DMS114 treated with DMSO at 0.1 percent for 48 hours (cell line): ENCODE measurements at regions not wholly inside any gene's neighbourhood (a gene's known extent, or its start where the extent isn't known, plus 50 kb on each side); places are given as distances from the start of the nearest gene placed in this dataset.
"Not testable (repeated sequence)": the region's sequence is repeated elsewhere in the genome, so short reads cannot be mapped to it uniquely, and the experiment has no call there.

Experiments
- DNase-seq: peaks from one replicate; lab custom pipeline; 2025; ENCODE audit not compliant: unreplicated experiment; lab: John Stamatoyannopoulos, UW

- DNase-seq = no peak
Observed at GRCh38 chr6:141513830-141514229, 618.9 kb upstream of the GJE1 start.

GRCh38 chr6:141510803-141511202 is 621.9 kb upstream of the GJE1 start:
- no peak for DNase-seq

DNA sequence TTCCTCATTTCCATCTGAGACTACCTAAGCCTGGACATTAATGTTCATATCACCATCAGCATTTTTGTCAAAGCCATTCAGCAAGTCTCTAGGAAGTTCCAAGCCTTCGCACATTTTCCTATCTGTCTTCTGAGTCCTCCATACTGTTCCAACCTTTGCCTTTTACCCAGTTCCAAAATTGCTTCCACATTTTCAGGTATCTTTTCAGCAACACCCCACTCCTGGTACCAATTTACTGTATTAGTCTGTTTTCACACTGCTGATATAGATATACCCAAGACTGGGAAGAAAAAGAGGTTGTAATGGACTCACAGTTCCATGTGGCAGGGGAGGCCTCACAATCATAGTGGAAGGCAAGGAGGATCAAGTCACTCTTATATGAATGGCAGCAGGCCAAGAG is 626.7 kb upstream of the GJE1 start:
- not testable (repeated sequence) for DNase-seq

DNA sequence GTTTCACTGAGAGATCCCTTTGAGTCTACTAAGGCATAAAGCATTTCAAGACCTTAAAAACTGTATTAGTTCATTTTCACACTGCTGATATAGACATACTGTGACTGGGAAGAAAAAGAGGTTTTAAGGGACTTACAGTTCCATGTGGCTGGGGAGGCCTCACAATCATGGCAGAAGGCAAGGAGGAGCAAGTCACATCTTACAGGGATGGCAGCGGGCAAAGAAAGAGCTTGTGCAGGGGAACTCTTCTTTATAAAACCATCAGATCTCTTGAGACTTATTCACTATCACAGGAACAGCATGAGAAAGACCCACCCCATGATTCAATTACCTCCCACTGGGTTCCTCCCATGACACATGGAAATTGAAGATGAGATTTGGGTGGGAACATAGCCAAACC is 628.4 kb upstream of the GJE1 start:
- not testable (repeated sequence) for DNase-seq

- no peak for DNase-seq
Observed at GRCh38 chr6:141501616-141502015, 631.1 kb upstream of the GJE1 start.

GRCh38 chr6:141498977-141499376 is 633.7 kb upstream of the GJE1 start:
- DNase-seq = no peak

GRCh38 chr6:141492521-141493284 is 640.0 kb upstream of the GJE1 start:
- DNase-seq = no peak

- DNase-seq = no peak
Observed at GRCh38 chr6:141491684-141492083, 641.0 kb upstream of the GJE1 start.

DNA sequence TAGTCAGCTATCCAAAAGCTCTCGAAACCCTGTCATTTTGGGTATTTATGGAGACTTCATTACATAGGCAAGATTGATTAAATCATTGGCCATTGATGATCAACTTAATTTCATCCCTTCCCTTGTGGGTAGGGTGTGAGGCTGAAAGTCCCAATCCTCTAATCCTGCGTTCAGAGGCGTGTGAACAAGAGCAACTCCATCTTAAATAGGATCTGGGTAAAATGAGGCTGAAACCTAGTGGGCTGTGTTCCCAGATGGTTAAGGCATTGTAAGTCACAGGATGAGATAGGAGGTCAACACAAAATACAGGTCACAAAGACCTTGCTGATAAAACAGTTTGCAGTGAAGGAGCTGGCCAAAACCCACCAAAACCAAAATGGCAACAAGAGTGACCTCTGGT is 641.7 kb upstream of the GJE1 start:
- no peak for DNase-seq

DNA sequence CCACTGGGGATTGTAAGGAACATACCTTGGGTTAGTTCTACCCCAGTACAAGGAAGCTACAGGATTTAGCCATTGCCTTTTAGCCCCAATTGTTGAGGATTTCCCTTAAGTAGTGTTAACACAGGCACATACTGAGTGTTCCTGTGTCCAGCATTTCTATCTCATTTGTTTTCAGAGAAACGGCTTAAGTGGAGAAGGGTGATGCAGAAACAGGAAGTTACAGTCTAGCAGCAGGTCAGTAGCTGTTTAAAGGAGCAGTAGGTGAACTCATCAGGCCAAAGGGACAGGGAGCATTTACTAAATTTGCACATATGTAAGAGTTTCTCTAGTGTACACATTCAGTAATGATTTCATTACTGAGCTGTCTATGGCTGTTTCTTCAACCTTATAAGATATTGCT is 644.2 kb upstream of the GJE1 start:
- DNase-seq = no peak

DNA sequence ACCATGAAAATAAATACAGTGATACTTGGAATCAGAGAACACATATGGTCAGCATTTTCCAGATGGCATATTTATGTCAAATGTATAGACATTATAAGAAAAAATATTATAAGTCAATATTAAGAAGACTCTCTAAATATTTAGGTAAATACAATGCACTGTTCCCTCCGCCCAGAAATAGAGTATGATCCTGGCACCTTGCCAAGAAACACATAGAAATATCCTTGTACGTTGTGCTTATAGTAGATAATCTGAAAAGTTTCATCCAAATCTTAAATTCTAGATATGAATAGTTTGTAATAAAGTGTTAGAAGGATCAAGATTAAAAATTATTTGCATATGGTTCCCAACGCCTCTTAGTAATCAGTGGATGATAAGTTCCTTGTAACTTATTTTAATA is 645.8 kb upstream of the GJE1 start:
- DNase-seq = no peak

DNA sequence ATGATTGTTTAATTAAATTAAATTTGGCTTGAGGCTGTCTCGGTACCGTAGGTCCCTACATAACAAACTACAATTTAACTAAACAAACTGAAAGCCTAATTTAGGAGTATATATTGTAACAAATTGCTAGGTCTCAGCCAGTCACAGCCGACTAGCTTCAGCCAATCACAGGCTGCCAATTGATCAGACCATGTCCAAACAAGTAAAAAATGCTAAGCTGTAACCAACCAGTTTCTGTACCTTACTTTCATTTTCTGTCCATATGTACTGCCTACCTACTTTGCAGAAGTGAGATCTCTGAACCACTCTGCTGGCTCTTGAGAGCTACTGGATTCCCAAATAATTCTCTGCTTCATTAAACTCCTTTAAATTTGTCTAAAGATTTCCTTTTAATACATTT is 648.0 kb upstream of the GJE1 start:
- DNase-seq = peak; percentile 65

DNA sequence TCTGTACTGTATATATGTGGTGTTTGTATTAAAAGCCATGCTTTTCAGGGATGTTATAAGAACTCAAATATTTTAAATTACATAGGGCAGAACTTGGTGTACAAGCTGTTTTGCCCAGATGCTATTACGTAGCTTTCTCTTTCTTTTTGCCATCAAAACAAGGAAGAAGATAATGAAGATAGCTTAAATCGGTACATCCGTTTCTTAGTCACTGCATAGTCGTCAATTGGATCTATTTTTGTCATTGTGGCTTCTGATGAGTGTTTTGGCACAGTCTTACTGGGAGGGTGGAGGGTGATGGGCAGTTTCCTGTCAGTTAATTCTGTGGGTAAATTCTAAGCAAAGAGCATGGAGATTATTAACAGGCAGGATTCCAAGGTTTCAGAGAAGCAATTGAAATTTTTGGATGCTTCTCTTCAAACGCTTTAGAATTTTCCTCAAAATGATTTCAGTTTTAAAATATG is 649.1 kb upstream of the GJE1 start:
- DNase-seq = peak; percentile 80

DNA sequence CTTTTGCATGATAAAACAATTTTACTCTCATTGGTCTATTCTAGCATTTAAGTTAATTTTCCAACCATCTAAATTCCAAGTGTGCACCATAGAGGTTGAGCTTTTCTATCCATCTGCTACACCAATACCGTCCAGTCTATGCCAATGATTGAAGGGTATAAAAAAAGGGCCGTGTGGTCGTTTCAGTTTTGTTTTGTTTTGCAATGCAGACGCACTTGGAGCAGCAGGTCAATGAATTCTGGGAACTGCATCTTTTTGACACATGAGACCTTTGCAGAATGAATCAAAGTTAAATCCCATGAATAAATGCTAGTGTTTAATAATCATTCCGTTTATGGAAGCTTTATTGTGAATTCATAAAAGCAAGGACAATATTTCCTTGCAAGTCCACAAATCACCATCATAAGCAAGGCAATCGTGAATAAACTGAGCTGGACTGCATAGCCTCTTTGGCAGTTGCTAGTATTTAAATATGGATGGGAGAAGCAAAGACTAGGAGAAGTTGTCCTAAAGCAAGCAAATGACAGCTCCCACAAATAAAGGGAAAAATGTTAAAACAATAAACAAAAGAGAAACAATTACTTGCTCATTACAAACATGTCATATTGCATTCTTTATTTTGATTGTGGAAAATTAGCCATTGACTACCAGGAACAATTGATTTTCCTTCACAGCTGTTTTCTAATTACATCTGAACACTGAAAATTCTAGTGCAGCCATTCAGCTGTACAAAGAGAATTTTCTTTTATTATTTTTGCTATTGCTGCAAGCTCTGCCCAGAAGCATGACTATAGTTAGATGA is 649.7 kb upstream of the GJE1 start:
- peak; percentile 89 for DNase-seq

DNA sequence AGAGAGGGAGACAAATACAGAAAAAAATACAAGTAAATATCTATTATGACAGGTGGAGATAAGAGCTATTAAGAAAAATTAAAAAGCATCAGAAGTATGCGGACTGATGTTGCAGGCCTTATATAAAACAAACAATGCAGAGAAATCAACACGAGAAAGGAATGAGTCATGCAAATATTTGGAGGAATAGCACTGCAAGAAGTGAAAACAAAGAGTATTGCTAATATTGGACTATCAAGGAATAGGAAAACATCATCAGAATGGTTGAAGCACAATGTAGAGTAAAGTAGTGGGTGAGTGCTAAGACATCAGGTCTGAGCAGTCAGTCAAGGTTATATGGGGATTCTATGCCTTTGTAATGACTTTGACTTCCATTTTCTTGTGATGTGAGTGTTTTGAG is 657.5 kb upstream of the GJE1 start:
- DNase-seq = no peak

- DNase-seq = no peak
Observed at GRCh38 chr6:141472162-141472928, 660.4 kb upstream of the GJE1 start.

GRCh38 chr6:141470810-141471209 is 661.9 kb upstream of the GJE1 start:
- DNase-seq = no peak

GRCh38 chr6:141467881-141468280 is 664.8 kb upstream of the GJE1 start:
- DNase-seq = no peak

GRCh38 chr6:141467041-141467440 is 665.7 kb upstream of the GJE1 start:
- DNase-seq = no peak

GRCh38 chr6:141464896-141465295 is 667.8 kb upstream of the GJE1 start:
- no peak for DNase-seq

DNA sequence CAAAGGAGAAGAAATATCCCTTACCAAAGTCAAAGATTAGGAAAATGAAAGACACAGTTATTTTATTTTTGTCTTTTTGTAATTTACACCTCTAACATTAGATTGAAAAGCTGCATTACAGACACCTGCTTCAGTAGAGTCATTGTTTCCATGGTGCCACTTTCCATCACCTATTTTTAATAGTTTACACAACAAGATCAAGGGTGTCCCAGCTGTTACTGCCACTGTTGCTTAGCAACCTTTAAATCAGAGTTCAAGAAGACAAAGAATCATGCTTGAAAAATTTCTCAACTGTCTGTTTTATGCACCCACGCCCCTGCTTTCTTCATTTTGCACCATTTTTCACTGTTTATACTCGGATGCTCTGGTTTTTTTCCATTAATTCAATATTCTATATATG is 668.2 kb upstream of the GJE1 start:
- DNase-seq = no peak
